ENCODE measurements at regions not wholly inside any gene's neighbourhood (a gene's known extent, or its start where the extent isn't known, plus 50 kb on each side); places are given as distances from the start of the nearest gene placed in this dataset.

DNA sequence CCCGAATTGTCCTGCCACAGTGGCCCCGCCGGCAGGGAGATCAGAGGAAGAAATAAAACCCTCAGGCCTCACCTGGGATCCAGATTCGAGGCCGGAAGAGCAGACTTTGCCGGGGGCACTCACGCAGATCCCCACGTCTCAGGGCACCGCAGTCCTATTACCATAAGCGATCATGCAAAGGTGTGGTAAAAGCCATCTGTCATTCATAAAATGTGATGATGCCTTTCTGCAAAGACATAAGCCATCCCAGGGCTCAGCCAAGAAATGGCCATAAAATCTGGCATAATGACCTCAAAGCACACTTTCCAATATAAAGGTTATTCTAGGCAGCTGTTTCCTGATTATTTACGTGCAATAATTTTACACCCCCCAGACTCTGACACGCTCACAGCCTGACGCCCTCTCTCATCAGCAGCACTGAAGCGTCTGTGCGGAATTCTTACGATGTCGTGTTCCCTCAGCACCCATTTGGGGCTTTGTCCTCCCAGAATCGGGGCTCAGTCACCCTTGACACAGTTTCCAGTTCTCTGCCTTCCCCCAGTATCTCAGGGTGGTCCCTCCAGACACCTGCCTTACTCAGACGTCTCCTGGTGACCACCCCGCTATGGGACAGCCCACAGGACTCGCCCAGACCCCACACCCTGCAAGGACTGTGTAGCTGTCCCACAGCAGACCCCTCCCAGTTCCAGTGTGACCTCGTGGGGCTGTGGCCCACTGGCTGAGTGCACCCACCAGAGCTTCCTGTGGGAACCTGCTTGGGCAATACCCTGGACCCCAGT is 74.3 kb upstream of the FAM20C start (continued):
- TF ChIP-seq, protein P1, sequence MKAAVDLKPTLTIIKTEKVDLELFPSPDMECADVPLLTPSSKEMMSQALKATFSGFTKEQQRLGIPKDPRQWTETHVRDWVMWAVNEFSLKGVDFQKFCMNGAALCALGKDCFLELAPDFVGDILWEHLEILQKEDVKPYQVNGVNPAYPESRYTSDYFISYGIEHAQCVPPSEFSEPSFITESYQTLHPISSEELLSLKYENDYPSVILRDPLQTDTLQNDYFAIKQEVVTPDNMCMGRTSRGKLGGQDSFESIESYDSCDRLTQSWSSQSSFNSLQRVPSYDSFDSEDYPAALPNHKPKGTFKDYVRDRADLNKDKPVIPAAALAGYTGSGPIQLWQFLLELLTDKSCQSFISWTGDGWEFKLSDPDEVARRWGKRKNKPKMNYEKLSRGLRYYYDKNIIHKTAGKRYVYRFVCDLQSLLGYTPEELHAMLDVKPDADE (IDR thresholded peaks at IDR 0.05) = no peak
- TF ChIP-seq, protein P2, sequence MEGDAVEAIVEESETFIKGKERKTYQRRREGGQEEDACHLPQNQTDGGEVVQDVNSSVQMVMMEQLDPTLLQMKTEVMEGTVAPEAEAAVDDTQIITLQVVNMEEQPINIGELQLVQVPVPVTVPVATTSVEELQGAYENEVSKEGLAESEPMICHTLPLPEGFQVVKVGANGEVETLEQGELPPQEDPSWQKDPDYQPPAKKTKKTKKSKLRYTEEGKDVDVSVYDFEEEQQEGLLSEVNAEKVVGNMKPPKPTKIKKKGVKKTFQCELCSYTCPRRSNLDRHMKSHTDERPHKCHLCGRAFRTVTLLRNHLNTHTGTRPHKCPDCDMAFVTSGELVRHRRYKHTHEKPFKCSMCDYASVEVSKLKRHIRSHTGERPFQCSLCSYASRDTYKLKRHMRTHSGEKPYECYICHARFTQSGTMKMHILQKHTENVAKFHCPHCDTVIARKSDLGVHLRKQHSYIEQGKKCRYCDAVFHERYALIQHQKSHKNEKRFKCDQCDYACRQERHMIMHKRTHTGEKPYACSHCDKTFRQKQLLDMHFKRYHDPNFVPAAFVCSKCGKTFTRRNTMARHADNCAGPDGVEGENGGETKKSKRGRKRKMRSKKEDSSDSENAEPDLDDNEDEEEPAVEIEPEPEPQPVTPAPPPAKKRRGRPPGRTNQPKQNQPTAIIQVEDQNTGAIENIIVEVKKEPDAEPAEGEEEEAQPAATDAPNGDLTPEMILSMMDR (conservative IDR thresholded peaks at IDR 0.05; ENCODE audit: low read depth in 2 of 2) = no peak
- TF ChIP-seq JUNB (IDR thresholded peaks at IDR 0.05; ENCODE audit: unreplicated experiment) = no peak
- no peak for TF ChIP-seq POLR2AphosphoS5 (IDR thresholded peaks at IDR 0.05; ENCODE audit: low read depth)
- no peak for TF ChIP-seq NANOG (IDR thresholded peaks at IDR 0.05; ENCODE audit: borderline replicate concordance)
- TF ChIP-seq ZNF331 (CRISPR knock-in tag; IDR thresholded peaks at IDR 0.05; ENCODE audit: low read depth) = no peak
- no peak for TF ChIP-seq EZH2 (IDR thresholded peaks at IDR 0.05; ENCODE audit: low read depth, unreplicated experiment)

DNA sequence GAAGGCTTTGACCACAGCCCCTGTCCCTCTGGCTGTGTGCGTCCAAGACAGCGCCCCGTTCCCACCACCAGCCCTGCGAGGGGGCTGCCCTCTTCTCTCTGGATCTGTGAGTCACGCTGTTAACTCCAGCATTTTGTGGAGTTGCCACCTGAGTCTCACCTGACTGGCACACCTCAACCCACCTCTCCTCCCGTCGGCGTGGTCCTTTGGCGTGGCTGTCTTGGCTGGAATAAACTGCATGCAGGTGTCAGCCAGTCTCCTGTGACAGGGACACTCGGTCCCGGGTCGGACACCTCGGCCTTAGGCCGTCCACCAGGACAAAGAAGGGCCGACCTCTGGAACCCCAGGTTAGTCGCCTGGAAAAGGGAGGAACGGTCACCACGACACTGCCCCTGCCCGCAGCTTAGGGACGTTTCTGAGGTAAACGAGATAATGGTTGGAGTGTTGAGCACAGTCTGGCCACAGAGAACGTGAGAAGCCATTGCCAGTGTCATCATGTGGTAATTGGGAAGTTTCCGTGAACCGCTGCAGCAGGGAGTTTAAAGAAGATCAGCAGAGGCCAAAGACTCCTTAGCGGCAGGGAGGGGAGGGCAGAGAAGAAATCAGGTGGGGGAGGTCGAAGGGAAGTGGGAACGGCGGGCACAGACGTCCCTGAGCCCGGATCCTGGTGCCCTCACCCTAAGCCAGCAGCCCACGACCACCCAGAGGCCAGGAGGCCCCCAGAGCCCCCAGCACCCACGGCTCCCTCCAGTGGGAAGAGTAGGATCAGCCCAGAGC is 73.6 kb upstream of the FAM20C start:
- Histone ChIP-seq H2AFZ (peak overlapping the region; percentile 63), H3K79me2 (replicated peaks; ENCODE audit: insufficient read depth) (no peaks in the 10 kb centered on the region), H3K4me3 (no peak overlapping the region), H3K9me2 (ENCODE audit: insufficient read depth) (no peaks in the 10 kb centered on the region), H3K4me1 (ENCODE audit: insufficient read depth) (peaks cover 37% of the 10 kb centered on the region), H3F3A (replicated peaks; ENCODE audit: low read depth) (peaks cover 13% of the 10 kb centered on the region; the same call in 1 of the 2 replicates), H3K4me2 (no peak overlapping the region), H3K27ac (ENCODE audit: low read depth) (no peak overlapping the region), H4K20me1 (replicated peaks; ENCODE audit: insufficient read depth) (no peaks in the 10 kb centered on the region), H3K36me3 (ENCODE audit: insufficient read depth) (no peaks in the 10 kb centered on the region), H3K27me3 (ENCODE audit: insufficient read depth) (no peaks in the 10 kb centered on the region; the same call in 1 of the 2 replicates)
- Mint-ChIP-seq H3K27ac (no peak overlapping the region), H3K9me3 (peaks cover 4% of the 10 kb centered on the region; the same call in 2 of the 3 replicates), H3K36me3 (ENCODE audit: low read depth) (no peaks in the 10 kb centered on the region; the same call in 1 of the 3 replicates), H3K4me1 (peaks cover 45% of the 10 kb centered on the region), H3K4me3 (no peak overlapping the region), H3K27me3 (ENCODE audit: insufficient read depth, low read depth, poor library complexity) (peaks cover 23% of the 10 kb centered on the region)
- no peak for TF ChIP-seq STAT1 (IDR thresholded peaks at IDR 0.05; ENCODE audit: unreplicated experiment)
- TF ChIP-seq, protein P2 (conservative IDR thresholded peaks at IDR 0.05; ENCODE audit: low read depth in 2 of 2) = peak in 1 of 2 experiments; percentile 26; a peak in 2 of 4 replicates
- DNase-seq (ENCODE audit: low spot score) (no peak), ATAC-seq (no peak)

Data from GM23338 (cell line).